HepG2 (cell line): ENCODE measurements at regions not wholly inside any gene's neighbourhood (a gene's known extent, or its start where the extent isn't known, plus 50 kb on each side); places are given as distances from the start of the nearest gene placed in this dataset.
A peak's percentile ranks its signal among the peaks of the same experiment; 100 is the strongest.

Experiments
- ATAC-seq: fragments of 200-7000 bp; cut with Tn5 transposase; 3 replicates; pipeline ENCODE4 v1.9.1; 2020; ENCODE audit warnings: mild to moderate bottlenecking, moderate library complexity
- BruUV-seq: library from RNA; stranded (reverse); fragments of 400-500 nt; replicated peaks from 2 replicates; lab custom pipeline; 2021; lab: Mats Ljungman, UMichigan
- CTCF ChIA-PET: fragments of 300-600 bp; formaldehyde crosslinking; extraction: SDS; loops from one replicate; lab custom pipeline; 2021; ENCODE audit warnings: low total read pairs, inconsistent platforms, low intra/inter-chr PET ratio; lab: Yijun Ruan, JAX
- POLR2A ChIA-PET: fragments of 350-600 bp; sonication (Branson Sonifier 250); formaldehyde crosslinking; loops from one replicate; lab custom pipeline; 2020; ENCODE audit warnings: antibody characterized with exemption, inconsistent platforms; lab: Yijun Ruan, JAX
- DNase-seq: peaks from one replicate; pipeline ENCODE4 v3.0.0-alpha.2; 2015; ENCODE audit warnings: low spot score
- FAIRE-seq: peaks from 3 replicates; lab custom pipeline; 2011; peaks lifted over from hg19 to GRCh38; lab: Jason Lieb, UNC
- H2AFZ ChIP-seq: one replicate; pipeline ENCODE4 v1.6.1; 2011; ENCODE audit warnings: low read length, inconsistent platforms
- H3K27ac ChIP-seq: fragments of 300-600 bp; 3 replicates; pipeline ENCODE4 v1.8.0; 2011; ENCODE audit warnings: mixed run types, mild to moderate bottlenecking, mixed read lengths, low read length, inconsistent platforms; ENCODE audit not compliant: insufficient read depth; ENCODE audit errors: extremely low read length
- H3K27me3 ChIP-seq, 2 experiments: fragments of 200-600 bp in 1 of 2; 2 replicates in 1 of 2; 3 replicates in 1 of 2; pipeline versions ENCODE4 v1.6.0 to v1.8.0; 2011; ENCODE audit warnings: low read length in 2 of 2, mild to moderate bottlenecking in 2 of 2, moderate library complexity in 2 of 2, inconsistent platforms in 1 of 2; ENCODE audit not compliant: insufficient read depth in 2 of 2, control insufficient read depth in 1 of 2
- H3K36me3 ChIP-seq, 2 experiments: fragments of 200-600 bp in 1 of 2; replicated peaks in 1 of 2; 2 replicates in 1 of 2; 3 replicates in 1 of 2; pipeline versions ENCODE4 v1.5.1 to v1.8.0; 2011; ENCODE audit warnings: low read length in 2 of 2, inconsistent platforms in 1 of 2; ENCODE audit not compliant: insufficient read depth in 2 of 2, control insufficient read depth in 1 of 2
- H3K4me1 ChIP-seq: 2 replicates; pipeline ENCODE4 v1.5.1; 2012; ENCODE audit warnings: low read length, inconsistent platforms; ENCODE audit not compliant: insufficient read depth
- H3K4me2 ChIP-seq: 2 replicates; pipeline ENCODE4 v1.6.0; 2011; ENCODE audit warnings: low read depth, low read length, inconsistent platforms
- H3K4me3 ChIP-seq, 3 experiments: fragments of 200-600 bp in 1 of 3; sonication (generic), shearing (Covaris generic) in 1 of 3; replicated peaks in 1 of 3; 2 replicates each; pipeline ENCODE4 v1.5.1; 2011 to 2016; ENCODE audit warnings: low read length in 3 of 3, inconsistent platforms in 2 of 3, low read depth in 2 of 3, mild to moderate bottlenecking in 2 of 3, control low read depth in 1 of 3, mixed read lengths in 1 of 3; ENCODE audit not compliant: insufficient read depth in 1 of 3
- H3K79me2 ChIP-seq: one replicate; pipeline ENCODE4 v1.6.1; 2011; ENCODE audit warnings: low read length, inconsistent platforms; ENCODE audit not compliant: insufficient read depth
- H3K9ac ChIP-seq: 2 replicates; pipeline ENCODE4 v1.6.0; 2011; ENCODE audit warnings: mild to moderate bottlenecking, low read depth, low read length, inconsistent platforms; ENCODE audit not compliant: insufficient read depth
- H3K9me3 ChIP-seq: 2 replicates; pipeline ENCODE4 v1.5.1; 2012; ENCODE audit warnings: mild to moderate bottlenecking, low read length
- H4K20me1 ChIP-seq: 2 replicates; pipeline ENCODE4 v1.6.0; 2011; ENCODE audit warnings: inconsistent platforms, mild to moderate bottlenecking, low read length, moderate library complexity; ENCODE audit not compliant: insufficient read depth
- ATF4 ChIP-seq, 2 experiments: fragments of 450-650 bp in 1 of 2; sonication (generic) in 1 of 2; formaldehyde crosslinking; IDR thresholded peaks; 2 replicates each; pipeline versions ENCODE4 v1.5.0 to v1.8.0; 2020 to 2022; ENCODE audit warnings: mild to moderate bottlenecking in 1 of 2, missing genetic modification reagents in 1 of 2
- CTCF ChIP-seq: sonication (generic); formaldehyde crosslinking; IDR thresholded peaks from 2 replicates; pipeline ENCODE4 v1.5.0; 2020; ENCODE audit warnings: mild to moderate bottlenecking, missing genetic modification reagents, moderate library complexity
- DNMT3B ChIP-seq: conservative IDR thresholded peaks from 2 replicates; pipeline ENCODE4 v1.6.1; 2016; ENCODE audit warnings: missing biosample characterization, control low read depth
- GLMP ChIP-seq: sonication (generic); formaldehyde crosslinking; IDR thresholded peaks from 2 replicates; pipeline ENCODE4 v1.9.0; 2021; ENCODE audit warnings: missing genetic modification reagents, mild to moderate bottlenecking, borderline replicate concordance
- HMG20B ChIP-seq: conservative IDR thresholded peaks from 2 replicates; pipeline ENCODE4 v1.6.1; 2016; ENCODE audit warnings: missing genetic modification reagents, missing compliant biosample characterization
- HNRNPH1 ChIP-seq: fragments of 200-400 bp; formaldehyde crosslinking; optimal IDR thresholded peaks from 2 replicates; pipeline ENCODE3; 2017; ENCODE audit warnings: mild to moderate bottlenecking, low read depth, low read length
- RELA ChIP-seq: sonication (generic); formaldehyde crosslinking; IDR thresholded peaks from 2 replicates; pipeline ENCODE4 v1.4.0; 2020; ENCODE audit warnings: missing genetic modification reagents
- SMC3 ChIP-seq: IDR thresholded peaks from 2 replicates; pipeline ENCODE4 v1.6.1; 2011; ENCODE audit warnings: low read length, improper control_type of control experiment
- STAG1 ChIP-seq: sonication (generic); formaldehyde crosslinking; IDR thresholded peaks from 2 replicates; pipeline ENCODE4 v1.4.0; 2020; ENCODE audit warnings: missing genetic modification reagents
- SUZ12 ChIP-seq: fragments of 150-350 bp; IDR thresholded peaks from 2 replicates; pipeline ENCODE4 v1.6.1; 2014; ENCODE audit warnings: low read depth, low read length
- ZBTB14 ChIP-seq: sonication (generic); formaldehyde crosslinking; IDR thresholded peaks from 2 replicates; pipeline ENCODE4 v1.4.0; 2020; ENCODE audit warnings: missing genetic modification reagents
- ZBTB46 ChIP-seq: sonication (generic); formaldehyde crosslinking; IDR thresholded peaks from 2 replicates; pipeline ENCODE4 v1.4.0; 2020; ENCODE audit warnings: mild to moderate bottlenecking, missing genetic modification reagents, borderline replicate concordance
- ZBTB49 ChIP-seq: sonication (generic); formaldehyde crosslinking; IDR thresholded peaks from 2 replicates; pipeline ENCODE4 v1.4.0; 2020; ENCODE audit warnings: missing genetic modification reagents, borderline replicate concordance
- ZNF333 ChIP-seq: sonication (generic); formaldehyde crosslinking; IDR thresholded peaks from 2 replicates; pipeline ENCODE4 v1.4.0; 2020; ENCODE audit warnings: mild to moderate bottlenecking, missing genetic modification reagents, borderline replicate concordance
- WGBS: methylation state at CpG from one replicate; pipeline ENCODE4 v1.1.6; 2017; ENCODE audit warnings: low lambda C conversion rate; 5-methylcytosine and 5-hydroxymethylcytosine counted together
- in situ Hi-C: cut with HindIII; loops from 2 replicates; pipeline ENCODE4 v1.10.0; 2017; ENCODE audit warnings: low pct_unique_long_range_greater_than_20kb; ENCODE audit not compliant: extremely low pct_ligation_motif_present
- intact Hi-C: fragments of 100-400 bp; cut with micrococcal nuclease; formaldehyde crosslinking; loops from one replicate; pipeline ENCODE4 v1.10.0; 2022; ENCODE audit not compliant: unreplicated experiment

GRCh38 chr5:37938076-37938852 lies 98.4 kb upstream of the GDNF start:
- intact Hi-C loops (no loop called here), in situ Hi-C loops (no loop called here)
- Histone ChIP-seq H3K36me3 (no peaks in the 10 kb centered on the region), H3K4me2 (no peak overlapping the region), H3K27me3 (peaks cover 0 to 15% of the 10 kb centered on the region in 2 experiments; a peak in 2 of 5 replicates), H3K79me2 (no peaks in the 10 kb centered on the region), H4K20me1 (no peaks in the 10 kb centered on the region), H3K9me3 (no peaks in the 10 kb centered on the region), H3K27ac (no peak overlapping the region), H3K4me1 (no peaks in the 10 kb centered on the region), H2AFZ (no peak overlapping the region), H3K9ac (no peak overlapping the region), H3K4me3 (no peak overlapping the region)
- WGBS: 2% methylated on average over 4 of the region's 4 CpGs
- FAIRE-seq (no peak), DNase-seq (no peak), ATAC-seq (no peak)
- ChIA-PET POLR2A (no interaction called here), CTCF (no interaction called here)
- TF ChIP-seq ZBTB49 (CRISPR knock-in tag) (no peak), STAG1 (CRISPR knock-in tag) (peak; percentile 66), HNRNPH1 (no peak), ZBTB14 (CRISPR knock-in tag) (no peak), DNMT3B (CRISPR knock-in tag) (no peak), CTCF (peak; percentile 55), RELA (CRISPR knock-in tag) (no peak), SUZ12 (no peak), HMG20B (CRISPR knock-in tag) (no peak), GLMP (CRISPR knock-in tag) (no peak), ZBTB46 (0 out of 2 replicates have a peak, but pooled peaks have one; percentile 31), SMC3 (peak; percentile 4; the same call in 1 of the 2 replicates), ZNF333 (CRISPR knock-in tag) (no peak), ATF4 (CRISPR knock-in tag; IDR thresholded peaks at IDR 0.05) (no peak)
- BruUV-seq: no TSS peak
